WTC11 (cell line): ENCODE measurements at regions not wholly inside any gene's neighbourhood (a gene's known extent, or its start where the extent isn't known, plus 50 kb on each side); places are given as distances from the start of the nearest gene placed in this dataset.

Source experiments
- ATAC-seq: fragments of 200-7000 bp; cut with Tn5 transposase; 2 replicates; pipeline ENCODE4 v1.10.0; 2021; ENCODE audit warnings: mild to moderate bottlenecking, moderate library complexity
- CTCF ChIA-PET: fragments of 300-600 bp; sonication (Branson Sonifier 250); formaldehyde crosslinking; loops from one replicate; lab custom pipeline; 2021; ENCODE audit warnings: antibody characterized with exemption; lab: Charles Lee
- POLR2A ChIA-PET: fragments of 350-600 bp; sonication (Branson Sonifier 250); formaldehyde crosslinking; loops from one replicate; lab custom pipeline; 2021; ENCODE audit warnings: antibody characterized with exemption; lab: Charles Lee
- DNase-seq: peaks from one replicate; pipeline ENCODE4 v3.0.0; 2021; ENCODE audit warnings: low spot score
- H3K27ac Mint-ChIP-seq: 2 replicates; pipeline ENCODE4 v1.8.0; 2021; ENCODE audit warnings: mixed read lengths
- H3K27me3 Mint-ChIP-seq: 2 replicates; pipeline ENCODE4 v1.8.0; 2021; ENCODE audit warnings: low read depth, mild to moderate bottlenecking, moderate library complexity, mixed read lengths
- H3K36me3 Mint-ChIP-seq: 2 replicates; pipeline ENCODE4 v1.8.0; 2021; ENCODE audit warnings: mixed read lengths
- H3K4me1 Mint-ChIP-seq: 2 replicates; pipeline ENCODE4 v1.8.0; 2022; ENCODE audit warnings: mixed read lengths
- H3K4me3 Mint-ChIP-seq: 2 replicates; pipeline ENCODE4 v1.8.0; 2021; ENCODE audit warnings: mild to moderate bottlenecking, moderate library complexity, mixed read lengths
- H3K9me3 Mint-ChIP-seq: 2 replicates; pipeline ENCODE4 v1.8.0; 2021; ENCODE audit warnings: mixed read lengths
- ATF3 ChIP-seq: sonication (generic); formaldehyde crosslinking; conservative IDR thresholded peaks from 2 replicates; pipeline ENCODE4 v1.8.1; 2022; ENCODE audit warnings: mild to moderate bottlenecking, missing genetic modification reagents
- CBFB ChIP-seq: sonication (generic); formaldehyde crosslinking; IDR thresholded peaks from 2 replicates; pipeline ENCODE4 v1.8.1; 2022; ENCODE audit warnings: mild to moderate bottlenecking, low read depth, missing genetic modification reagents
- CREB1 ChIP-seq: sonication (generic); formaldehyde crosslinking; IDR thresholded peaks from 2 replicates; pipeline ENCODE4 v1.8.0; 2023; ENCODE audit warnings: mild to moderate bottlenecking, missing genetic modification reagents
- ETV6 ChIP-seq: sonication (generic); formaldehyde crosslinking; IDR thresholded peaks from 2 replicates; pipeline ENCODE4 v1.8.1; 2022; ENCODE audit warnings: mild to moderate bottlenecking, missing genetic modification reagents
- FOXP1 ChIP-seq: sonication (generic); formaldehyde crosslinking; IDR thresholded peaks from 2 replicates; pipeline ENCODE4 v1.8.0; 2022; ENCODE audit warnings: missing genetic modification reagents, mild to moderate bottlenecking, moderate library complexity, borderline replicate concordance
- GABPB1 ChIP-seq: sonication (generic); formaldehyde crosslinking; IDR thresholded peaks from 2 replicates; pipeline ENCODE4 v1.8.1; 2023; ENCODE audit warnings: mild to moderate bottlenecking, missing genetic modification reagents
- HMGA2 ChIP-seq: fragments of 250-450 bp; sonication (Bioruptor Pico); IDR thresholded peaks from 2 replicates; pipeline ENCODE4 v1.4.0; 2021; ENCODE audit warnings: mild to moderate bottlenecking, moderate library complexity
- HMGXB4 ChIP-seq: sonication (generic); formaldehyde crosslinking; IDR thresholded peaks from 2 replicates; pipeline ENCODE4 v1.8.1; 2023; ENCODE audit warnings: mild to moderate bottlenecking, moderate library complexity, missing genetic modification reagents
- JAZF1 ChIP-seq: fragments of 250-450 bp; sonication (Bioruptor Pico); IDR thresholded peaks from 2 replicates; pipeline ENCODE4 v1.9.0; 2021; ENCODE audit warnings: moderate library complexity, mild to moderate bottlenecking, inconsistent platforms
- JUN ChIP-seq: sonication (generic); formaldehyde crosslinking; IDR thresholded peaks from 2 replicates; pipeline ENCODE4 v1.8.0; 2023; ENCODE audit warnings: mild to moderate bottlenecking, missing genetic modification reagents
- MLX ChIP-seq: sonication (generic); formaldehyde crosslinking; IDR thresholded peaks from 2 replicates; pipeline ENCODE4 v1.8.1; 2023; ENCODE audit warnings: mild to moderate bottlenecking, missing genetic modification reagents, moderate library complexity
- NFYB ChIP-seq: sonication (generic); formaldehyde crosslinking; conservative IDR thresholded peaks from 2 replicates; pipeline ENCODE4 v1.8.0; 2022; ENCODE audit warnings: low read depth, missing genetic modification reagents
- NR1H2 ChIP-seq: sonication (generic); formaldehyde crosslinking; IDR thresholded peaks from 2 replicates; pipeline ENCODE4 v1.9.0; 2021; ENCODE audit warnings: mild to moderate bottlenecking, moderate library complexity, missing genetic modification reagents
- RORB ChIP-seq: fragments of 250-450 bp; sonication (Bioruptor Pico); IDR thresholded peaks from 2 replicates; pipeline ENCODE4 v1.9.0; 2021; ENCODE audit warnings: mild to moderate bottlenecking
- SMAD4 ChIP-seq: sonication (generic); formaldehyde crosslinking; IDR thresholded peaks from 2 replicates; pipeline ENCODE4 v1.8.0; 2022; ENCODE audit warnings: mild to moderate bottlenecking, missing genetic modification reagents
- SOX15 ChIP-seq: fragments of 250-450 bp; sonication (Bioruptor Pico); IDR thresholded peaks from 2 replicates; pipeline ENCODE4 v1.9.0; 2021; ENCODE audit warnings: mild to moderate bottlenecking
- TEAD1 ChIP-seq: sonication (generic); formaldehyde crosslinking; IDR thresholded peaks from 2 replicates; pipeline ENCODE4 v1.8.0; 2022; ENCODE audit warnings: mild to moderate bottlenecking, missing genetic modification reagents
- TP53 ChIP-seq: sonication (generic); formaldehyde crosslinking; IDR thresholded peaks from 2 replicates; pipeline ENCODE4 v1.8.1; 2023; ENCODE audit warnings: mild to moderate bottlenecking, missing genetic modification reagents
- ZNF138 ChIP-seq: sonication (generic); formaldehyde crosslinking; conservative IDR thresholded peaks from 2 replicates; pipeline ENCODE4 v1.8.1; 2022; ENCODE audit warnings: mild to moderate bottlenecking, moderate library complexity, missing genetic modification reagents
- ZNF512 ChIP-seq: sonication (generic); formaldehyde crosslinking; IDR thresholded peaks from 2 replicates; pipeline ENCODE4 v1.8.1; 2022; ENCODE audit warnings: missing genetic modification reagents, borderline replicate concordance
- ZNF671 ChIP-seq: fragments of 250-450 bp; sonication (Bioruptor Pico); IDR thresholded peaks from 2 replicates; pipeline ENCODE4 v1.8.0; 2021; ENCODE audit warnings: mild to moderate bottlenecking
- TF ChIP-seq, protein P1 (sequence below): sonication (generic); formaldehyde crosslinking; IDR thresholded peaks from 2 replicates; pipeline ENCODE4 v1.8.0; 2023; ENCODE audit warnings: missing genetic modification reagents, mild to moderate bottlenecking, borderline replicate concordance
- TF ChIP-seq, protein P2 (sequence below): sonication (generic); formaldehyde crosslinking; IDR thresholded peaks from 2 replicates; pipeline ENCODE4 v1.8.1; 2022; ENCODE audit warnings: mild to moderate bottlenecking, missing genetic modification reagents, moderate library complexity, borderline replicate concordance
- TF ChIP-seq, protein P3 (sequence below): sonication (generic); formaldehyde crosslinking; IDR thresholded peaks from 2 replicates; pipeline ENCODE4 v1.8.0; 2022; ENCODE audit warnings: mild to moderate bottlenecking, missing genetic modification reagents

DNA sequence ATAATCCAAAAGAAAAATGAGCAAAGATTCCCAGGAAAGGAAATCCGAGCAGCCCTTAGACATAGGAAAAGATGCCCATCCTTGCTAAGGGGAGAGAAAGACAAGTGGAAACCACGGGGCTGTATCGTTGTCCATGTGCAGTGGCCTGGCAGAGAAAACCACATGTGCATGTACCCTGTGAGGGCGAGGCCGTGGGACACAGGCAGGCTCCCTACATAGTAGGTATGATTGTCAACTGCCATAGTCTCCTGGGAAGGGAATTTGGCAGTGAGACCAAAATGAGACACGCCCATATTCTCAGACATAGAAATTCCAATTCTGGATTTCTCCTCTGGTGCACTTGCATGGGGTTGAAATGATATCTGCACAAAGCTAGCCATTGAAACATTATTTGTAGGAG, 169.7 kb upstream of the SALL4 start:
- H3K9me3 Mint-ChIP-seq, result peaks cover 7% of the 10 kb centered on the region
- no peak for TF ChIP-seq TP53 (CRISPR knock-in tag)
- no peak for TF ChIP-seq TEAD1 (CRISPR knock-in tag)
- TF ChIP-seq HMGA2 (CRISPR knock-in tag), result no peak
- TF ChIP-seq, protein P1, sequence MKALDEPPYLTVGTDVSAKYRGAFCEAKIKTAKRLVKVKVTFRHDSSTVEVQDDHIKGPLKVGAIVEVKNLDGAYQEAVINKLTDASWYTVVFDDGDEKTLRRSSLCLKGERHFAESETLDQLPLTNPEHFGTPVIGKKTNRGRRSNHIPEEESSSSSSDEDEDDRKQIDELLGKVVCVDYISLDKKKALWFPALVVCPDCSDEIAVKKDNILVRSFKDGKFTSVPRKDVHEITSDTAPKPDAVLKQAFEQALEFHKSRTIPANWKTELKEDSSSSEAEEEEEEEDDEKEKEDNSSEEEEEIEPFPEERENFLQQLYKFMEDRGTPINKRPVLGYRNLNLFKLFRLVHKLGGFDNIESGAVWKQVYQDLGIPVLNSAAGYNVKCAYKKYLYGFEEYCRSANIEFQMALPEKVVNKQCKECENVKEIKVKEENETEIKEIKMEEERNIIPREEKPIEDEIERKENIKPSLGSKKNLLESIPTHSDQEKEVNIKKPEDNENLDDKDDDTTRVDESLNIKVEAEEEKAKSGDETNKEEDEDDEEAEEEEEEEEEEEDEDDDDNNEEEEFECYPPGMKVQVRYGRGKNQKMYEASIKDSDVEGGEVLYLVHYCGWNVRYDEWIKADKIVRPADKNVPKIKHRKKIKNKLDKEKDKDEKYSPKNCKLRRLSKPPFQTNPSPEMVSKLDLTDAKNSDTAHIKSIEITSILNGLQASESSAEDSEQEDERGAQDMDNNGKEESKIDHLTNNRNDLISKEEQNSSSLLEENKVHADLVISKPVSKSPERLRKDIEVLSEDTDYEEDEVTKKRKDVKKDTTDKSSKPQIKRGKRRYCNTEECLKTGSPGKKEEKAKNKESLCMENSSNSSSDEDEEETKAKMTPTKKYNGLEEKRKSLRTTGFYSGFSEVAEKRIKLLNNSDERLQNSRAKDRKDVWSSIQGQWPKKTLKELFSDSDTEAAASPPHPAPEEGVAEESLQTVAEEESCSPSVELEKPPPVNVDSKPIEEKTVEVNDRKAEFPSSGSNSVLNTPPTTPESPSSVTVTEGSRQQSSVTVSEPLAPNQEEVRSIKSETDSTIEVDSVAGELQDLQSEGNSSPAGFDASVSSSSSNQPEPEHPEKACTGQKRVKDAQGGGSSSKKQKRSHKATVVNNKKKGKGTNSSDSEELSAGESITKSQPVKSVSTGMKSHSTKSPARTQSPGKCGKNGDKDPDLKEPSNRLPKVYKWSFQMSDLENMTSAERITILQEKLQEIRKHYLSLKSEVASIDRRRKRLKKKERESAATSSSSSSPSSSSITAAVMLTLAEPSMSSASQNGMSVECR (CRISPR knock-in tag), result no peak
- TF ChIP-seq SOX15, result no peak
- no peak for TF ChIP-seq SMAD4 (CRISPR knock-in tag)
- TF ChIP-seq, protein P2, sequence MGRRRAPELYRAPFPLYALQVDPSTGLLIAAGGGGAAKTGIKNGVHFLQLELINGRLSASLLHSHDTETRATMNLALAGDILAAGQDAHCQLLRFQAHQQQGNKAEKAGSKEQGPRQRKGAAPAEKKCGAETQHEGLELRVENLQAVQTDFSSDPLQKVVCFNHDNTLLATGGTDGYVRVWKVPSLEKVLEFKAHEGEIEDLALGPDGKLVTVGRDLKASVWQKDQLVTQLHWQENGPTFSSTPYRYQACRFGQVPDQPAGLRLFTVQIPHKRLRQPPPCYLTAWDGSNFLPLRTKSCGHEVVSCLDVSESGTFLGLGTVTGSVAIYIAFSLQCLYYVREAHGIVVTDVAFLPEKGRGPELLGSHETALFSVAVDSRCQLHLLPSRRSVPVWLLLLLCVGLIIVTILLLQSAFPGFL (CRISPR knock-in tag), result no peak
- TF ChIP-seq CREB1 (CRISPR knock-in tag), result no peak
- TF ChIP-seq ATF3, result no peak
- TF ChIP-seq, protein P3, sequence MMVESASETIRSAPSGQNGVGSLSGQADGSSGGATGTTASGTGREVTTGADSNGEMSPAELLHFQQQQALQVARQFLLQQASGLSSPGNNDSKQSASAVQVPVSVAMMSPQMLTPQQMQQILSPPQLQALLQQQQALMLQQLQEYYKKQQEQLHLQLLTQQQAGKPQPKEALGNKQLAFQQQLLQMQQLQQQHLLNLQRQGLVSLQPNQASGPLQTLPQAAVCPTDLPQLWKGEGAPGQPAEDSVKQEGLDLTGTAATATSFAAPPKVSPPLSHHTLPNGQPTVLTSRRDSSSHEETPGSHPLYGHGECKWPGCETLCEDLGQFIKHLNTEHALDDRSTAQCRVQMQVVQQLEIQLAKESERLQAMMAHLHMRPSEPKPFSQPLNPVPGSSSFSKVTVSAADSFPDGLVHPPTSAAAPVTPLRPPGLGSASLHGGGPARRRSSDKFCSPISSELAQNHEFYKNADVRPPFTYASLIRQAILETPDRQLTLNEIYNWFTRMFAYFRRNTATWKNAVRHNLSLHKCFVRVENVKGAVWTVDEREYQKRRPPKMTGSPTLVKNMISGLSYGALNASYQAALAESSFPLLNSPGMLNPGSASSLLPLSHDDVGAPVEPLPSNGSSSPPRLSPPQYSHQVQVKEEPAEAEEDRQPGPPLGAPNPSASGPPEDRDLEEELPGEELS (CRISPR knock-in tag), result no peak
- TF ChIP-seq FOXP1, result no peak
- no peak overlapping the region for H3K4me3 Mint-ChIP-seq
- DNase-seq, result no peak
- H3K4me1 Mint-ChIP-seq, result no peaks in the 10 kb centered on the region
- H3K36me3 Mint-ChIP-seq, result peaks cover 4% of the 10 kb centered on the region
- ChIA-PET POLR2A (no interaction called here), CTCF (no interaction called here)
- ATAC-seq, result no peak
- H3K27me3 Mint-ChIP-seq, result no peaks in the 10 kb centered on the region
- H3K27ac Mint-ChIP-seq, result peak overlapping the region; percentile 87

GRCh38 chr20:51970858-51971257, 168.5 kb upstream of the SALL4 start:
- Mint-ChIP-seq H3K4me3 (no peak overlapping the region), H3K36me3 (no peaks in the 10 kb centered on the region), H3K27me3 (no peaks in the 10 kb centered on the region), H3K27ac (no peak overlapping the region), H3K9me3 (no peaks in the 10 kb centered on the region), H3K4me1 (peaks cover 5% of the 10 kb centered on the region)
- ChIA-PET CTCF (interaction anchor here (1.1 kb wide), 1 partner anchor 90 kb away, joined by 3 read pairs; no protein-coding TSS in a partner anchor), POLR2A (no interaction called here)
- no peak for ATAC-seq
- no peak for DNase-seq
- TF ChIP-seq JAZF1 (CRISPR knock-in tag), result no peak
- no peak for TF ChIP-seq MLX (CRISPR knock-in tag)
- no peak for TF ChIP-seq JUN (CRISPR knock-in tag)
- TF ChIP-seq ZNF138 (CRISPR knock-in tag), result no peak
- no peak for TF ChIP-seq NR1H2 (CRISPR knock-in tag)
- no peak for TF ChIP-seq ETV6 (CRISPR knock-in tag)
- TF ChIP-seq NFYB (CRISPR knock-in tag), result no peak
- TF ChIP-seq RORB, result no peak
- TF ChIP-seq ZNF512 (CRISPR knock-in tag), result no peak
- TF ChIP-seq GABPB1 (CRISPR knock-in tag), result no peak
- no peak for TF ChIP-seq SMAD4 (CRISPR knock-in tag)
- TF ChIP-seq CBFB, result no peak
- TF ChIP-seq ZNF671 (CRISPR knock-in tag), result no peak
- no peak for TF ChIP-seq FOXP1
- no peak for TF ChIP-seq HMGXB4 (CRISPR knock-in tag)
